BJ (cell line): ENCODE measurements at regions not wholly inside any gene's neighbourhood (a gene's known extent, or its start where the extent isn't known, plus 50 kb on each side); places are given as distances from the start of the nearest gene placed in this dataset.

Source experiments
- CTCF ChIA-PET: fragments of 350-600 bp; formaldehyde crosslinking; extraction: SDS; loops from one replicate; lab custom pipeline; 2021; ENCODE audit warnings: antibody characterized with exemption, inconsistent platforms; lab: Yijun Ruan, JAX
- POLR2A ChIA-PET: fragments of 300-600 bp; sonication (Branson Sonifier 250); formaldehyde crosslinking; extraction: SDS; loops from one replicate; lab custom pipeline; 2021; ENCODE audit warnings: antibody characterized with exemption; lab: Charles Lee
- DNase-seq: peaks from one replicate; pipeline ENCODE4 v3.0.0-alpha.2; 2011; ENCODE audit warnings: low read depth
- H3K27me3 ChIP-seq: 2 replicates; pipeline ENCODE4 v1.6.0; 2011; ENCODE audit warnings: low read length; ENCODE audit not compliant: control insufficient read depth, insufficient read depth
- H3K36me3 ChIP-seq: 2 replicates; pipeline ENCODE4 v1.5.1; 2011; ENCODE audit warnings: low read length; ENCODE audit not compliant: control insufficient read depth, insufficient read depth
- H3K4me3 ChIP-seq: 2 replicates; pipeline ENCODE4 v1.5.1; 2011; ENCODE audit warnings: low read depth, mild to moderate bottlenecking, control low read depth, low read length
- CTCF ChIP-seq: IDR thresholded peaks from 2 replicates; pipeline ENCODE4 v1.5.1; 2011; ENCODE audit warnings: low read depth, mild to moderate bottlenecking, control low read depth, inconsistent platforms, low read length, moderate library complexity; ENCODE audit not compliant: insufficient read depth

GRCh38 chr10:10540398-10540797, 477.3 kb upstream of the CELF2 start:
- DNase-seq = no peak

GRCh38 chr10:10542477-10542876, 475.2 kb upstream of the CELF2 start:
- no peaks in the 10 kb centered on the region for H3K36me3 ChIP-seq
- ChIA-PET CTCF (no interaction called here), POLR2A (interaction anchor here (0.6 kb wide), 1 partner anchor 236 kb away, joined by 3 read pairs; no protein-coding TSS in a partner anchor)
- H3K4me3 ChIP-seq = no peak overlapping the region
- no peak for TF ChIP-seq CTCF
- H3K27me3 ChIP-seq = no peaks in the 10 kb centered on the region
- no peak for DNase-seq

More at GRCh38 chr10:10540398-10540797, 477.3 kb upstream of the CELF2 start:
- TF ChIP-seq CTCF = no peak
- no peaks in the 10 kb centered on the region for H3K36me3 ChIP-seq
- no peaks in the 10 kb centered on the region for H3K27me3 ChIP-seq
- CTCF ChIA-PET = interaction anchor here (0.6 kb wide), 1 partner anchor 130 kb away, joined by 3 read pairs; no protein-coding TSS in a partner anchor
- POLR2A ChIA-PET = no interaction called here
- H3K4me3 ChIP-seq = no peak overlapping the region

GRCh38 chr10:10544890-10545289, 472.8 kb upstream of the CELF2 start:
- DNase-seq = no peak
- POLR2A ChIA-PET = no interaction called here
- TF ChIP-seq CTCF = no peak
- H3K4me3 ChIP-seq = no peak overlapping the region
- H3K36me3 ChIP-seq = no peaks in the 10 kb centered on the region
- H3K27me3 ChIP-seq = no peaks in the 10 kb centered on the region
- CTCF ChIA-PET = no interaction called here

- Histone ChIP-seq H3K27me3 (no peaks in the 10 kb centered on the region), H3K36me3 (no peaks in the 10 kb centered on the region), H3K4me3 (no peak overlapping the region)
- ChIA-PET CTCF (interaction anchor here (1.2 kb wide), 1 partner anchor 9 kb away, joined by 3 read pairs; no protein-coding TSS in a partner anchor), POLR2A (no interaction called here)
- no peak for DNase-seq
- no peak for TF ChIP-seq CTCF
Measured at GRCh38 chr10:10545771-10546170, 471.9 kb upstream of the CELF2 start.

GRCh38 chr10:10551596-10552301, 465.9 kb upstream of the CELF2 start:
- Histone ChIP-seq H3K36me3 (no peaks in the 10 kb centered on the region), H3K27me3 (no peaks in the 10 kb centered on the region), H3K4me3 (no peak overlapping the region)
- POLR2A ChIA-PET = no interaction called here
- DNase-seq = no peak
- no peak for TF ChIP-seq CTCF
- CTCF ChIA-PET = no interaction called here
